ENCODE measurements at regions not wholly inside any gene's neighbourhood (a gene's known extent, or its start where the extent isn't known, plus 50 kb on each side); places are given as distances from the start of the nearest gene placed in this dataset.

GRCh38 chr3:30982416-30983075 lies 88.1 kb upstream of the GADL1 start:
- Histone ChIP-seq H3K27ac (no peak overlapping the region), H3K36me3 (no peaks in the 10 kb centered on the region), H3K4me3 (no peak overlapping the region), H3K27me3 (no peaks in the 10 kb centered on the region), H3K4me1 (no peaks in the 10 kb centered on the region), H3K9me3 (no peaks in the 10 kb centered on the region)
- no peak for TF ChIP-seq POLR2AphosphoS5 (IDR thresholded peaks at IDR 0.05)
- TF ChIP-seq POLR2A (IDR thresholded peaks at IDR 0.05) = no peak
- no peak for TF ChIP-seq CTCF (IDR thresholded peaks at IDR 0.05)
- DNase-seq (ENCODE audit: low spot score in 2 of 2) = no peak
- intact Hi-C loops (cut with DNase I; ENCODE audit: low total_unique reads) = no loop called here

- Histone ChIP-seq H3K36me3 (no peaks in the 10 kb centered on the region), H3K27me3 (no peaks in the 10 kb centered on the region), H3K27ac (no peak overlapping the region), H3K4me3 (no peak overlapping the region), H3K9me3 (no peaks in the 10 kb centered on the region), H3K4me1 (no peaks in the 10 kb centered on the region)
- DNase-seq (ENCODE audit: low spot score in 2 of 2) = no peak
- TF ChIP-seq POLR2AphosphoS5 (IDR thresholded peaks at IDR 0.05) = no peak
- no peak for TF ChIP-seq CTCF (IDR thresholded peaks at IDR 0.05)
- TF ChIP-seq POLR2A (IDR thresholded peaks at IDR 0.05) = no peak
- intact Hi-C loops (cut with DNase I; ENCODE audit: low total_unique reads) = no loop called here
Observed at GRCh38 chr3:30984855-30985749, 90.6 kb upstream of the GADL1 start.

- H3K9me3 ChIP-seq = no peaks in the 10 kb centered on the region
- DNase-seq (ENCODE audit: low spot score in 2 of 2) = no peak
- H3K4me3 ChIP-seq = no peak overlapping the region
- H3K27me3 ChIP-seq = no peaks in the 10 kb centered on the region
- no peaks in the 10 kb centered on the region for H3K36me3 ChIP-seq
- no peak for TF ChIP-seq POLR2A (IDR thresholded peaks at IDR 0.05)
- no peak for TF ChIP-seq POLR2AphosphoS5 (IDR thresholded peaks at IDR 0.05)
- TF ChIP-seq CTCF (IDR thresholded peaks at IDR 0.05) = no peak
- H3K4me1 ChIP-seq = no peaks in the 10 kb centered on the region
- H3K27ac ChIP-seq = no peak overlapping the region
- intact Hi-C loops (cut with DNase I; ENCODE audit: low total_unique reads) = no loop called here
Observed at GRCh38 chr3:30986551-30986950, 92.1 kb upstream of the GADL1 start.

GRCh38 chr3:30988769-30989168 lies 94.3 kb upstream of the GADL1 start:
- H3K4me1 ChIP-seq = no peaks in the 10 kb centered on the region
- no peak for TF ChIP-seq POLR2A (IDR thresholded peaks at IDR 0.05)
- TF ChIP-seq CTCF (IDR thresholded peaks at IDR 0.05) = no peak
- no peak for TF ChIP-seq POLR2AphosphoS5 (IDR thresholded peaks at IDR 0.05)

More at GRCh38 chr3:30988769-30989168, 94.3 kb upstream of the GADL1 start:
- DNase-seq (ENCODE audit: low spot score in 2 of 2) = no peak
- Histone ChIP-seq H3K36me3 (no peaks in the 10 kb centered on the region), H3K27me3 (no peaks in the 10 kb centered on the region), H3K27ac (no peak overlapping the region), H3K9me3 (no peaks in the 10 kb centered on the region), H3K4me3 (no peak overlapping the region)
- intact Hi-C loops (cut with DNase I; ENCODE audit: low total_unique reads) = no loop called here

All from breast epithelium (tissue), 4 donors.